ENCODE measurements at regions not wholly inside any gene's neighbourhood (a gene's known extent, or its start where the extent isn't known, plus 50 kb on each side); places are given as distances from the start of the nearest gene placed in this dataset.

DNA sequence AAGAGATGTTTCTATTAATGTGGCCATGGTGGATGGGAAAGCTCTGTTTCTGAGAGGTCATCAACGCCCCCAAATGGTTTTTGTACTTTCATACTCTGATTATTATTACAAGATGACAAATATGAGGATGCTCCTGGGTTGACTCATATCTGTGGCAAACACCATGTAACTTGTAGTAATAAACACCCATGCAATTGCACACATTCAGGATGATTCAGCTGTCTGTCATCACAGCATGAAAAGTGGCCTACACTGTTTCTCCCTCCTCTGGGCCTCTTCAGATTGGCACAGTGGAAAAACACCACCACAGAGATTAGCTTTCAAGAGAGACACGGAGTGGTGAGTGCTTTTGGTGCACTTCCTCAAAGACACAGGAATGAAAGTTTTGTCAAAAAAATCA, 85.4 kb downstream of the MTNR1B start:
- TF ChIP-seq, protein P1, sequence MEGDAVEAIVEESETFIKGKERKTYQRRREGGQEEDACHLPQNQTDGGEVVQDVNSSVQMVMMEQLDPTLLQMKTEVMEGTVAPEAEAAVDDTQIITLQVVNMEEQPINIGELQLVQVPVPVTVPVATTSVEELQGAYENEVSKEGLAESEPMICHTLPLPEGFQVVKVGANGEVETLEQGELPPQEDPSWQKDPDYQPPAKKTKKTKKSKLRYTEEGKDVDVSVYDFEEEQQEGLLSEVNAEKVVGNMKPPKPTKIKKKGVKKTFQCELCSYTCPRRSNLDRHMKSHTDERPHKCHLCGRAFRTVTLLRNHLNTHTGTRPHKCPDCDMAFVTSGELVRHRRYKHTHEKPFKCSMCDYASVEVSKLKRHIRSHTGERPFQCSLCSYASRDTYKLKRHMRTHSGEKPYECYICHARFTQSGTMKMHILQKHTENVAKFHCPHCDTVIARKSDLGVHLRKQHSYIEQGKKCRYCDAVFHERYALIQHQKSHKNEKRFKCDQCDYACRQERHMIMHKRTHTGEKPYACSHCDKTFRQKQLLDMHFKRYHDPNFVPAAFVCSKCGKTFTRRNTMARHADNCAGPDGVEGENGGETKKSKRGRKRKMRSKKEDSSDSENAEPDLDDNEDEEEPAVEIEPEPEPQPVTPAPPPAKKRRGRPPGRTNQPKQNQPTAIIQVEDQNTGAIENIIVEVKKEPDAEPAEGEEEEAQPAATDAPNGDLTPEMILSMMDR (IDR thresholded peaks at IDR 0.05): no peak
- no peak for TF ChIP-seq ZFX (IDR thresholded peaks at IDR 0.05; ENCODE audit: borderline replicate concordance)
